Neuronal stem cell (in vitro differentiated cells): ENCODE measurements at regions not wholly inside any gene's neighbourhood (a gene's known extent, or its start where the extent isn't known, plus 50 kb on each side); places are given as distances from the start of the nearest gene placed in this dataset.

Experiments
- DNase-seq: peaks from one replicate; pipeline ENCODE4 v3.0.0-alpha.2; 2013; ENCODE audit warnings: low spot score
- H2AFZ ChIP-seq: one replicate; pipeline ENCODE4 v1.6.1; 2013; ENCODE audit warnings: mild to moderate bottlenecking, low read length, inconsistent platforms
- H2AK5ac ChIP-seq: 2 replicates; pipeline ENCODE4 v1.6.1; 2013; ENCODE audit warnings: low read depth, mild to moderate bottlenecking, inconsistent platforms, low read length, moderate library complexity, mixed read lengths
- H2BK120ac ChIP-seq: 2 replicates; pipeline ENCODE4 v1.6.1; 2013; ENCODE audit warnings: low read depth, mild to moderate bottlenecking, inconsistent platforms, low read length, moderate library complexity, mixed read lengths
- H2BK12ac ChIP-seq: one replicate; pipeline ENCODE4 v1.6.1; 2013; ENCODE audit warnings: low read length, inconsistent platforms
- H2BK15ac ChIP-seq: 2 replicates; pipeline ENCODE4 v1.6.1; 2013; ENCODE audit warnings: mild to moderate bottlenecking, low read length, inconsistent platforms, mixed read lengths
- H2BK5ac ChIP-seq: one replicate; pipeline ENCODE4 v1.6.1; 2013; ENCODE audit warnings: inconsistent platforms, mild to moderate bottlenecking, low read length, moderate library complexity
- H3K14ac ChIP-seq: one replicate; pipeline ENCODE4 v1.6.1; 2013; ENCODE audit warnings: low read length, inconsistent platforms
- H3K18ac ChIP-seq: 2 replicates; pipeline ENCODE4 v1.6.1; 2013; ENCODE audit warnings: low read length, inconsistent platforms
- H3K23ac ChIP-seq: 2 replicates; pipeline ENCODE4 v1.6.1; 2013; ENCODE audit warnings: low read depth, mild to moderate bottlenecking, mixed read lengths, low read length, inconsistent platforms; ENCODE audit not compliant: poor library complexity
- H3K27ac ChIP-seq: replicated peaks from 3 replicates; pipeline ENCODE4 v1.5.1; 2013; ENCODE audit warnings: low read length, inconsistent platforms
- H3K27me3 ChIP-seq, 3 experiments: 2 replicates each; pipeline ENCODE4 v1.6.1; 2013; ENCODE audit warnings: low read length in 3 of 3, mild to moderate bottlenecking in 2 of 3, inconsistent platforms in 1 of 3, low read depth in 1 of 3, mixed read lengths in 1 of 3, moderate library complexity in 1 of 3; ENCODE audit not compliant: control insufficient read depth in 3 of 3, insufficient read depth in 3 of 3
- H3K36me3 ChIP-seq, 2 donors: replicated peaks in 1 of 2; 2 replicates each; pipeline ENCODE4 v1.6.1; 2013; ENCODE audit warnings: low read length in 2 of 2; ENCODE audit not compliant: control insufficient read depth in 2 of 2, insufficient read depth in 2 of 2
- H3K4ac ChIP-seq: 2 replicates; pipeline ENCODE4 v1.6.1; 2013; ENCODE audit warnings: inconsistent platforms, mild to moderate bottlenecking, low read length, moderate library complexity
- H3K4me1 ChIP-seq, 2 donors: 1 replicate in 1 of 2; 2 replicates in 1 of 2; pipeline ENCODE4 v1.6.1; 2013; ENCODE audit warnings: low read length in 2 of 2, low read depth in 1 of 2; ENCODE audit not compliant: control insufficient read depth in 2 of 2, insufficient read depth in 1 of 2
- H3K4me2 ChIP-seq: one replicate; pipeline ENCODE4 v1.6.1; 2013; ENCODE audit warnings: mild to moderate bottlenecking, low read length, inconsistent platforms; ENCODE audit not compliant: insufficient read depth, poor library complexity, severe bottlenecking
- H3K4me3 ChIP-seq, 2 donors: 2 replicates each; pipeline ENCODE4 v1.5.1; 2013; ENCODE audit warnings: low read length in 2 of 2, mild to moderate bottlenecking in 2 of 2, inconsistent platforms in 1 of 2, moderate library complexity in 1 of 2
- H3K79me1 ChIP-seq: one replicate; pipeline ENCODE4 v1.6.1; 2013; ENCODE audit warnings: low read depth, mild to moderate bottlenecking, inconsistent platforms, low read length, moderate library complexity
- H3K9ac ChIP-seq: one replicate; pipeline ENCODE4 v1.6.1; 2013; ENCODE audit warnings: mild to moderate bottlenecking, low read depth, low read length, inconsistent platforms; ENCODE audit not compliant: poor library complexity
- H3K9me3 ChIP-seq, 2 donors: replicated peaks in 1 of 2; 2 replicates each; pipeline versions ENCODE3 to v1.6.1; 2013; ENCODE audit warnings: low read length in 2 of 2, mild to moderate bottlenecking in 2 of 2, inconsistent platforms in 1 of 2, low read depth in 1 of 2, mixed read lengths in 1 of 2, moderate library complexity in 1 of 2; ENCODE audit not compliant: control insufficient read depth in 2 of 2, insufficient read depth in 1 of 2
- H4K8ac ChIP-seq: one replicate; pipeline ENCODE4 v1.6.1; 2013; ENCODE audit warnings: low read depth, mild to moderate bottlenecking, inconsistent platforms, low read length, moderate library complexity
- H4K91ac ChIP-seq: one replicate; pipeline ENCODE4 v1.6.1; 2013; ENCODE audit warnings: low read length, low read depth, mild to moderate bottlenecking, inconsistent platforms; ENCODE audit not compliant: poor library complexity
- WGBS, 2 donors: extraction: QIAGEN DNeasy Blood & Tissue Kit; methylation state at CpG; one replicate each; pipeline ENCODE4 v1.1.7; 2013; ENCODE audit warnings: missing lambda C conversion rate in 2 of 2, mixed read lengths in 1 of 2; ENCODE audit not compliant: insufficient read length in 2 of 2, insufficient replicate concordance in 1 of 2; ENCODE audit errors: extremely low coverage in 2 of 2; 5-methylcytosine and 5-hydroxymethylcytosine counted together

GRCh38 chr13:22468045-22468444, 712.7 kb upstream of the SGCG start:
- no peak overlapping the region for H2BK5ac ChIP-seq
- no peak overlapping the region for H2AFZ ChIP-seq
- H3K79me1 ChIP-seq, result no peaks in the 10 kb centered on the region
- WGBS, 2 donors, result no CpG with 5 or more reads among the region's 1 CpG
- H4K8ac ChIP-seq, result no peak overlapping the region
- no peak overlapping the region for H2BK120ac ChIP-seq
- H3K23ac ChIP-seq, result no peak overlapping the region
- H3K4me2 ChIP-seq, result no peak overlapping the region
- H3K4me1 ChIP-seq, result peaks cover 0 to 4% of the 10 kb centered on the region in 2 donors
- no peak overlapping the region for H2BK15ac ChIP-seq
- no peaks in the 10 kb centered on the region for H3K27me3 ChIP-seq
- no peak overlapping the region for H2BK12ac ChIP-seq
- no peak overlapping the region for H2AK5ac ChIP-seq
- no peak overlapping the region for H4K91ac ChIP-seq
- no peak for DNase-seq
- H3K27ac ChIP-seq, result no peak overlapping the region
- H3K14ac ChIP-seq, result no peak overlapping the region
- no peaks in the 10 kb centered on the region for H3K9me3 ChIP-seq
- H3K9ac ChIP-seq, result no peak overlapping the region
- no peak overlapping the region for H3K4me3 ChIP-seq
- H3K18ac ChIP-seq, result no peak overlapping the region
- no peak overlapping the region for H3K4ac ChIP-seq
- H3K36me3 ChIP-seq, result no peaks in the 10 kb centered on the region

GRCh38 chr13:22468824-22469223, 712.0 kb upstream of the SGCG start:
- Histone ChIP-seq H2BK15ac (no peak overlapping the region), H3K4me2 (no peak overlapping the region), H2AK5ac (no peak overlapping the region), H3K4me1 (peaks cover 0 to 4% of the 10 kb centered on the region in 2 donors), H3K18ac (no peak overlapping the region), H3K23ac (no peak overlapping the region), H2BK12ac (no peak overlapping the region), H2AFZ (no peak overlapping the region), H3K79me1 (no peaks in the 10 kb centered on the region), H3K27me3 (no peaks in the 10 kb centered on the region), H3K9me3 (no peaks in the 10 kb centered on the region), H2BK5ac (no peak overlapping the region), H4K91ac (no peak overlapping the region), H3K9ac (no peak overlapping the region), H3K4ac (no peak overlapping the region), H2BK120ac (no peak overlapping the region), H3K27ac (no peak overlapping the region), H3K14ac (no peak overlapping the region), H3K4me3 (no peak overlapping the region), H3K36me3 (no peaks in the 10 kb centered on the region), H4K8ac (no peak overlapping the region)
- no peak for DNase-seq
- no CpG with 5 or more reads among the region's 4 CpGs for WGBS, 2 donors

DNA sequence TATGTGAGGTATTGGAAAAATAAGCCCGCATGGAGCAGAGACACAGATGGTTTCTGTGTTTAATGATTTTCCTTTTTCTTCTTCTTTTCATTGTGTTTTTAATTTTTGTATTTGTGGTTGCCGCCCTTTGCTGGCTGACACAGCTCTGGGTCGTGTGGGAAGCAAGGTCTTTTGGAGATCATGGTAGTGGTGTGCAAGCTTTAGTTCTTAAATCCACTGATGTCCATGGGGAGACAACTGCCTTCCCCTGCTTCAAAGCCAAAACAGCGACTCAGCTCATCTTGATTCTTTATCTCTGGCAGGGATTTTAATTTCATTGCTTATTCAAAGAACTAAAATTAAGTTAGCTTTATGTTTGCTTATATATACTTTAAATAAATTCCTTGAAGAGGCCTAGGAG, 711.3 kb upstream of the SGCG start:
- WGBS, 2 donors, result no CpG with 5 or more reads among the region's 4 CpGs
- H2AFZ ChIP-seq, result no peak overlapping the region
- H2BK12ac ChIP-seq, result no peak overlapping the region
- no peak overlapping the region for H2BK120ac ChIP-seq
- no peaks in the 10 kb centered on the region for H3K79me1 ChIP-seq
- H3K9ac ChIP-seq, result no peak overlapping the region
- H3K36me3 ChIP-seq, result no peaks in the 10 kb centered on the region
- no peak overlapping the region for H2BK5ac ChIP-seq
- no peak overlapping the region for H3K23ac ChIP-seq
- H2BK15ac ChIP-seq, result no peak overlapping the region
- H3K4me2 ChIP-seq, result no peak overlapping the region
- no peak for DNase-seq
- H3K27me3 ChIP-seq, result no peaks in the 10 kb centered on the region
- no peaks in the 10 kb centered on the region for H3K9me3 ChIP-seq
- H2AK5ac ChIP-seq, result no peak overlapping the region
- H4K91ac ChIP-seq, result no peak overlapping the region
- no peak overlapping the region for H3K4me3 ChIP-seq
- no peak overlapping the region for H3K4ac ChIP-seq
- peaks cover 0 to 4% of the 10 kb centered on the region in 2 donors for H3K4me1 ChIP-seq
- no peak overlapping the region for H3K27ac ChIP-seq
- no peak overlapping the region for H3K14ac ChIP-seq
- no peak overlapping the region for H3K18ac ChIP-seq
- no peak overlapping the region for H4K8ac ChIP-seq

GRCh38 chr13:22470075-22470474, 710.7 kb upstream of the SGCG start:
- H3K36me3 ChIP-seq, result no peaks in the 10 kb centered on the region
- no peak for DNase-seq
- H3K14ac ChIP-seq, result no peak overlapping the region
- peak overlapping the region; percentile 68 for H2AFZ ChIP-seq
- H3K27me3 ChIP-seq, result no peaks in the 10 kb centered on the region
- WGBS, 2 donors, result 100% methylated on average over 1 of the region's 3 CpGs; no CpG with 5 or more reads in 1 of the 2 donors
- H3K4me1 ChIP-seq, result peaks cover 0 to 4% of the 10 kb centered on the region in 2 donors
- no peak overlapping the region for H4K8ac ChIP-seq
- no peak overlapping the region for H2BK12ac ChIP-seq
- no peak overlapping the region for H3K27ac ChIP-seq
- no peak overlapping the region for H3K9ac ChIP-seq
- no peak overlapping the region for H3K4me3 ChIP-seq
- H2BK5ac ChIP-seq, result peak overlapping the region; percentile 29
- H3K4ac ChIP-seq, result no peak overlapping the region
- no peaks in the 10 kb centered on the region for H3K79me1 ChIP-seq
- H2BK15ac ChIP-seq, result no peak overlapping the region
- H2BK120ac ChIP-seq, result no peak overlapping the region
- no peak overlapping the region for H3K18ac ChIP-seq
- H4K91ac ChIP-seq, result no peak overlapping the region
- no peak overlapping the region for H3K4me2 ChIP-seq
- H3K23ac ChIP-seq, result no peak overlapping the region
- no peak overlapping the region for H2AK5ac ChIP-seq
- H3K9me3 ChIP-seq, result no peaks in the 10 kb centered on the region
